SKM-1 treated with dmso at 0.1 percent for 144 hours (cell line): ENCODE measurements at regions not wholly inside any gene's neighbourhood (a gene's known extent, or its start where the extent isn't known, plus 50 kb on each side); places are given as distances from the start of the nearest gene placed in this dataset.
"Not testable (repeated sequence)": the region's sequence is repeated elsewhere in the genome, so short reads cannot be mapped to it uniquely, and the experiment has no call there.

Source experiments
- DNase-seq: peaks from one replicate; lab custom pipeline; 2025; ENCODE audit not compliant: unreplicated experiment; lab: John Stamatoyannopoulos, UW

DNA sequence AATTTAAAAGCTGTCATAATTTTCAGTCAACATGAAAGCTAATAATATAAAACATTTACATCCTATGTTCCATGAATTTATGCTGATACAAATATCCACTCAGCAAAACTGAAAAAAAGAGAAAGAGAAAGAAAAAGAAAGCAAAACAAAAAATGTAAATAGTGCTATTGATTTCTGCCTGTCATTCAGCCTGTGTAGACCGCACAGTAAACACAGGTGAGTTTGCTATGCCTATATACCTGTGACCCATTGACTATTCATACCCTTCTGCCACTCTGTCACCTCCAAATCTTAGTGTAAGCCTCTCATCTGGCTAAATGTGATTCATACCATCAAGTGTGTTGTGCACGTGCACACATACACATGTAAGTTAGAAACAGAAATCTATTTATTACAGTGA, 359.0 kb upstream of the RORB start:
- no peak for DNase-seq

DNA sequence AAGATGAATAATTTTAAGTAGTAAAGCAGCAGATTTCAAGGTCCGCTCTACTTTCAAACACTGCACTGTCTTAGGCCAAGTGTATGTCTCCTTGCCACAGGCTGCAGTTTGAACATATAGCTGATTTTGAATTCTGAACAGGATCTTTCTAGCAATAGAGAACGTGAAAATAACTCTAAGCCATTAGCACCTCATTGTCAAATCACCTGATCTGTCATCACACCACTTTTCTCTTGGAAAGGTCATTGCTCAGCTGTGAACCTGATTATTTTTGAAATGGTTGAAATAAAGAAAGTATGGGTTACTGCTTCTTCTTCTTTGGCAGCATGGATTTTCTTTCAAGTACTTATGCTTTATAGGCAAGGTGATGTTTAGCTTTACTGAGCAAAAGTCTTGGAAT, 357.0 kb upstream of the RORB start:
- DNase-seq, result no peak

DNA sequence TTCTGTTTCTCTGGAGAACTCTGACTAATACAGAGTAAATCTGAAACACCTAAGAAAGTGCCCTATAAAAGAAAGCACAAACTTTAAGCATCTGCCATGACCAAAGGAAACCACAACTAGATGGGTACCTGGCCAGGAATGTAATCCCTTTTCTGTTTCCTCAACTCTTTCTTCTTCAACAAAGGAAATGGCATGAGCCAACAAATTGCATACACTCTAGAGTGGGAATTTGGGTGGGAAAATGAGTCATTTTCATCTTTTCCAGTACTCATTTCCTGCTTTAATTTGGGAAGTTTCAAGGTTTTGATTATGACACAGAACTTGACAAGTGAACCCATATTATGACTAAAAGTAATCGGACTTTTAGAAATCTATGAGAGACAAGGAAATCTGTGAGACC, 349.2 kb upstream of the RORB start:
- no peak for DNase-seq

DNA sequence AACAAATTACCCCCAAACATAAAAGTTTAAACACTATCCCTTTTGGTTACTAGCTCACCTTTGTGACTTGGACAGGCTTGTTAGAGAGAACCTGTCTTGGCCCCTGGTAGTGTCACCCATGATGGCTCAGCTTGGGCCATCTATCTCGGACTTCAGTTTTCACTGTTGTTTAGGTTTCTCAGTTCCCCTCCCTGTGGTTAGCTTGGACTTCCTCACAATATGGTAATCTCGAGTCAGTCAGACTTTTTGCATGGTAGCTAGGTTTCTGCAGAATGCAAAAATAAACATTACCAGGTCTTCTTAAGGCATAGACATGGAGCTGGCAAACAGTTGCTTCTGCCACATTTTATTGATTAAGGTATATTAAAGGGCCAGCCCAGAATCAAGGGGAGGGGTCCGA, 324.3 kb upstream of the RORB start:
- DNase-seq, result no peak

DNA sequence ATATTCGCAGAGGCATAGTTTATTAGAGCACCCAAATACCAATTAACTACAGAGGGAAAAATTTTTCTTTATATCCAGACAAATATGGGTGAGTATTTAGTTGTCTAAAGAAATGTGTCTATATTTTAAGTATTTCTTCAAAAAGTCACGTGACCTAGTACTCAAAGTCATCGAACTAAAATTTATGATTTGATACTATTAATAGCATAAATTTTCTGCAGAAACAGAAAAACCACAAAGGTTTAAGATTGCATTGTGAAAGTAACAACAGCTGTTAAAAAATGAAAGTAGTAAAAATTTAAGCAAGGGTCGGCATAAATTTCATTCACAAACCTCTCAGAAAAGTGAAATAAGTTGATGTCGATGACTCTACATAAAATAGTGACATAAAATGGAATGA, 323.9 kb upstream of the RORB start:
- DNase-seq, result no peak

DNA sequence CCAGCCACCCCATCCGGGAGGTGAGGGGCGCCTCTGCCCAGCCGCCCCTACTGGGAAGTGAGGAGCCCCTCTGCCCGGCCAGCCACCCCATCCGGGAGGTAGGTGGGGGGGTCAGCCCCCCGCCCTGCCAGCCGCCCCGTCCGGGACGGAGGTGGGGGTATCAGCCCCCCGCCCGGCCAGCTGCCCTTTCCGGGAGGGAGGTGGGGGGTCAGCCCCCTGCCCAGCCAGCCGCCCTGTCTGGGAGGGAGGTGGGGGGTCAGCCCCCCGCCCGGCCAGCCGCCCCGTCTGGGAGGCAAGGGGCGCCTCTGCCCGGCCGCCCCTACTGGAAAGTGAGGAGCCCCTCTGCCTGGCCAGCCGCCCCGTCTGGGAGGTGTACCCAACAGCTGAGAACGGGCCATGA, 299.4 kb upstream of the RORB start:
- DNase-seq, result not testable (repeated sequence)

DNA sequence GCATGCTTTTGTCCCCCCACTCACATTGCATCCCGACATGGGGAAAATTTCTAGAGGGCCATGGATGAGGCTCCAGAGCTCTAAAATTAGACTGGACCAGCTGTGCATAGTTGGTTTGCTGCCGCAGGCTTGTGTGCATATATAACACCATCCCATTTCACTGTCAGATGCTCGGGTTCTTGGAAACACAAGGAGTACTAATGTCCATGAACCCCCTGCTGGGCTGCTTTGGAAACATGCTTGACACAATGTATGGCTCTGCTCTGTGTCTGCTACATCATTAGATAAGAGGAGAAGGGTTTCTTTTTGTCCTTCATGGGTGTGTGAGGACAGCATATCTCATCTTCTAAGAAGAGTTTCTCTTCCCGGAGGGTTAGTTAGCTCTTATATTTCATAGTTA, 292.1 kb upstream of the RORB start:
- DNase-seq, result no peak

DNA sequence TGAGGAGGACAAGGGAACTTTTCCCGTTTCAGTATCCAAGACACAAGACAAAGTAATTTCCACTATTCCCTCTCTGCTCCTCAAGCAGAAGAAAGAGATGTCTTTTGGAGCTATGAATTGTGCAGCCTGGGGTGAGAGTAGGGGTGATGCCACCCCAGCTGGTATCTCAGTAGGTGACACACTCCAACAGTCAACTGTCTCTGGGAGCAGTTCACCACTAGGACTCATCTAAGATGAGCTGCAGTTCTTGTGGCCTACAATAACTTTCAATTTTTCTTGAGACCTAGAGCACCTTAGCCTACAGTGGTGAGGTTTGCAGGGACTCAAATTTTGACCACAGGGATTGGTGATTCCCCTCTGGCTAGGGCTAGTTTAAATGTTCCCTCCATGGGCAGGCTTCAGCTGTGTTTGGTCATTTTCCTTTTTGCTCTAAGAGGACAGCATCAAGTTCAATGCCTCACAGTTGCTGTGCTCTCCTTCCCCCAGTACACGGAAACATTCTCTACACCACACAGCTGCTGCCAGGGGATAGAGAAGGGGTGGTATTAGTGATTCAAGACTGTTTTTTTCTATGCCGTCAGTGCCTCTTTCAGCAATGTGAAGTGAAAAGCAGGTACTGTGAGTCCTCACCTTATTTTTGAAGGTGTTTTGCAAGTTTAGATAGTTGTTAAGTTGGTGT, 278.6 kb upstream of the RORB start:
- no peak for DNase-seq

DNA sequence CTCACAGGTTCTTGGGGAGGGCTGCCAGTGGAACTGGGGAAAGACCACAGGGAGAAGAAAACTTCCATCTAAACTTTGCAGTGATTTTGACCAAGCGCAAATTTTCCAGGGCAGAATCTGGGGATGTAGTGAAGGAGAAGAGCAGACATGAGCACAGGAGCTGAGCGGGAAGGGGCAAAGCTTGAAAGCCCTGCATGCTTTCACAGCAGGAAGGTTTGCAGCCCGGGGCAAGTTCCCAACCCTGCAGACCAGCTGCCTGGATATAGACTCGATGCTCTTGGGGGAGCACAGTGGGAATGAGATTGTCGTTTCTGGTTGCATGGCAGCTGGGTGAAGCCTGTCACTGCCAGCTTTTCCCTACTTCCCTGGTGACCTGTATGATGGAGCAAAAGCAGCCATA, 276.8 kb upstream of the RORB start:
- no peak for DNase-seq

DNA sequence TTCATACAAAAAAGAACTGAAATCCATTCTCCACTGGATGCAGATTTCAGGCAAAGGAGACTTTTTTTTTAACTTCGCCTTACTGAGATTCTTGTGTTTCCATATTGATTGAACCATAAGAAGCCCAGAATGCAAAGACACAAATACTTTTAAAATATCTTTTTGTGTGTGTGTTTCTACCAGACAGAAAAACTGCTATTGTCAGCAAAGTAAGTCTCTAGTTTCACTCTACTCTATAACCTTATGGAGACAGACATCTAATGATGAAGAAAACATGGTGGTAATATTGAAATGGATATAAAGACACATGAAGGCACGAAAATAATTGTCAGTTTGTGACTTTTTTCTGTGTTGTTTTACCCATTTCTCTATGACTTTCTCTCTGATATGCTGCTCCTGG, 260.3 kb upstream of the RORB start:
- no peak for DNase-seq

DNA sequence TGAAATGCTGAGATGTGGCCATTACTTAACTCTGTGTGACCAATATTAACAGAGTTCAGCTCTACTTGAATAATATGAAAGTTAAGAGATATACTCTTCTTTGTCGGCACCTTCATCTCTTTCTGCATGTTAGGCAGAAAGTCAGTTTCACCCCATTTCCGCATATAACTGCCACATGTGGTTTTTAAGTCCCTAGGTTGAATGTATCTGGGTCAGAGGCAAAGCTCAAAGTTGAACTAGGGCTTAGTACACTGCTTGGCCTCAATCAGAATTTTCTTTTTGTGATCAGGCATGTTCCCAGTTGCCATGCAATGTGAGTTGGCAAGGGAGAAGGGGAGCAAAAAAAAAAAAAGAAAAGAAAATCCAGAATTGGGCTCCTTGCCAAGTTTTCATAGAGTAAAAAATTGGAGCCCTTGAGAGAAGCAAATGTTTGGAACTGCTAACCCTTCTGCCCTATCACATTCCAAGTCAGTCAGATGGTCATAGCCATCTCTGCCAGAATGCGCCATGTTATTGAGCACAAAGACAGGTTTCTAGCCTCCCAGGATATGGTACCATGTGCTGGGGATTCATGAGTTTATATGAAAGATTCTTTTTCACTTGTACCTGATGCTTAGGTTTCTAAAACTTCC, 251.2 kb upstream of the RORB start:
- DNase-seq, result no peak

DNA sequence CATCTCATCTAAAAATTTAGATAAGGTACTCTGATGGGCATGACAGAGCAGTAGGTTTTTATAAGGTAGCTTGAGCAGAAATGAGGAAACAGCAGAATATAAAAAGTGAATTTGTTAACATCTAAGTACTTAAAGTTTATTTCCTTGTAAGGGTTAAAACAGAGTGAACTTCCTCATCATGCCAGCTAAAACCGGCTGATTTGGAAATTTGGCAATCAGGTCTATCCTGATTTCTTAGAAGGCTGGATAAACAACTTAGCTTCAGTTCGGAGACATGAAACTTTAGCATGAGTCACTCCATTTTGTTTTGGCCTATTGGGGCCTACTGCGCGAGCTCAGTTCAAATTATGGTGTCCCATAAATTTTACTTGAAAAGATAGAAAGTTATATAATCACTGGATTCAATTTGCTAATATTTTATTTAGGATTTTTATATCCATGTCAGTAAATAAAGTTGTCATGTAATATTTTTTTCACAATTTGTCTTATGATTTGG, 241.6 kb upstream of the RORB start:
- no peak for DNase-seq

DNA sequence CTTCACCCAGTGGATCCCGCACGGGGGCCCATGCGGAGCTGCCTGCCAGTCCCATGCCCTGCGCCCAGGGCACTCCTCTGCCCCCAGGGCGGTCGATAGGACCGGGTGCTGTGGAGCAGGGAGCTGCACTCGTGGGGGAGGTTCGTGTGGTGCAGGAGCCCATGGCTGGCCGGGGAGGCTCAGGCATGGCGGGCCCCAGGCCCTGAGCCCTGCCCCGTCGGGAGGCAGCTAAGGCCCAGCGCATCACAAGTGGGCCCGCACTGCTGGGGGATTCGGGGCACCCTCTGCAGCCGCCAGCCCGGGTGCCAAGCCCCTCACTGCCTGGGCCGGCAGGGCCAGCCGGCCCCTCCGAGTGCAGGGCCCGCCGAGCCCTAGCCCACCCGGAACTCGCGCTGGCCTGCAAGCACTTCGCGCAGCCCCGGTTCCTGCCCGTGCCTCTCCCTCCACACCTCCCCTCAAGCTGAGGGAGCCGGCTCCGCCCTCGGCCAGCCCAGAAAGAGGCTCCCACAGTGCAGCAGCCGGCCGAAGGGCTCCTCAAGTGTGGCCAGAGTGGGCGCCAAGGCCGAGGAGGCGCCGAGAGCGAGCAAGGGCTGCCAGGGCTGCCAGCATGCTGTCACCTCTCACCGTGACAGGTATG, 221.1 kb upstream of the RORB start:
- DNase-seq, result no peak

DNA sequence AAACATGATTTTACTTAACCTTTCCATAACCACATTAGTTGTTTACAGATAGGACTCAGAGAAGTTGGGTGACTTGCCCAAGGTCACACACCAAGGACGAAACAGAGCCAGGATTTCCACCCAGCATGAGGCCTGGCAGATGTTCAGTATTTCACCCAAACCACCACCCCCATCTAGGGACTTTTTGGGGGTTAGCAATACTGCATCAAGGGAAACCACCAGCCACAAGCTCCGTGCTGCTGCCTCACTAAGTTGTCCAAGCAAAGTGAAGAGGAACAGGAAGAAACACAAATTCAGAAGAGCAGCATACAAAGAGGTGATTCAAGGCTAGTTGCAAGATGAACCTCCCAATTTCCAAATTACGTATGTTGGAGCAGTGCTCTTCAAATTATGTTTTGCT, 219.6 kb upstream of the RORB start:
- DNase-seq, result no peak

DNA sequence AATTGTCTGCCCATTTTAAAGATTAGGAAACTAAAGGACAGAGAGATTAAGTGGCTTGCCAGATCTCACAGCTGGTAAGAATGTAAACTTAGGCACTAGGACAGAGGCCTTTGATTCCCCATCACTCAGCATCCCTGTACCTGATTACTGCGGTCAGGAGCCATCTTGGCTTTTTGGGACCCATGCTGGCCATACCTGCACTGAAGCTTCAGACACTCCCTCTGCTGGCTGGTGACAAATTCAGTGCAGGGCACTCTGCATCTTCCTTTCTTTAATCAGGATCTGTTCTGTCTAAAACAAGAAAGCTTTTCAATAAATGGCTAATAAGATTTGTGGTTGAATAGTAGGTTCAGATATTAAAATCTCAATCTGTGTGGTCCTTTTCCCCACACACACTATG, 215.5 kb upstream of the RORB start:
- no peak for DNase-seq

DNA sequence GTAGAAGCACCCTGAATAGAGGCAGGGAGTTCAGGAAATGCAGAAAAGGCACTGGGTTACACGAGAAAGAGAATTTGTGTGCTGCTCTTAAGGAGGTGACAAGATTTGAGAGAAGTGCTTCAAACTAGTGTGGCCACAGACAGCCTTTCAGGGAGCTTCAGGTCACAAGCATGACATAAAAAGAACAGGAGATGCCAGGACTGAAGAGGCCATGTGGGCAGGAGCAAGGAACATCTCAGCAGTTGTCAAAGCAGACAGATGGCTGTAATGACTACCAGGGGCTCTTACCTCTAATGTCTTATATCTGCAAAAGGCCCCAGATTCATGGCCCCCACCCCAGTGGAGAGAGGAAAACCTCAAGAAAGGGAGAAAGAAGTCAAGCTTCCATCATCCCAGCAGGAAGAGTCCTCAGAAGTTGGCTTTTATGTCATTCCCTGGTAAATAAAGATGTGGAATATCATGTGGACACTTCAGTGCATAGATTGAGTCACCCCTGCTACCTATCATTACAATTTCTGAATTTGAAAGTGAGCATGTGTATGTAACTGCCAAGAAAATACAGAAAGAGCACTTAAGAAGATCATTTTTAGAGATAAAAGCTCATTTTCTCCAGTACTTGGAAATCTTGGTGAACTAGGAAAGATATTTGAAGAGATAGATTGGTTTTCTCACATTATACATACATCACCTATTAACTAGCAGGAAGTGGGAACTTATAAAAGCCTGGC, 214.4 kb upstream of the RORB start:
- no peak for DNase-seq

DNA sequence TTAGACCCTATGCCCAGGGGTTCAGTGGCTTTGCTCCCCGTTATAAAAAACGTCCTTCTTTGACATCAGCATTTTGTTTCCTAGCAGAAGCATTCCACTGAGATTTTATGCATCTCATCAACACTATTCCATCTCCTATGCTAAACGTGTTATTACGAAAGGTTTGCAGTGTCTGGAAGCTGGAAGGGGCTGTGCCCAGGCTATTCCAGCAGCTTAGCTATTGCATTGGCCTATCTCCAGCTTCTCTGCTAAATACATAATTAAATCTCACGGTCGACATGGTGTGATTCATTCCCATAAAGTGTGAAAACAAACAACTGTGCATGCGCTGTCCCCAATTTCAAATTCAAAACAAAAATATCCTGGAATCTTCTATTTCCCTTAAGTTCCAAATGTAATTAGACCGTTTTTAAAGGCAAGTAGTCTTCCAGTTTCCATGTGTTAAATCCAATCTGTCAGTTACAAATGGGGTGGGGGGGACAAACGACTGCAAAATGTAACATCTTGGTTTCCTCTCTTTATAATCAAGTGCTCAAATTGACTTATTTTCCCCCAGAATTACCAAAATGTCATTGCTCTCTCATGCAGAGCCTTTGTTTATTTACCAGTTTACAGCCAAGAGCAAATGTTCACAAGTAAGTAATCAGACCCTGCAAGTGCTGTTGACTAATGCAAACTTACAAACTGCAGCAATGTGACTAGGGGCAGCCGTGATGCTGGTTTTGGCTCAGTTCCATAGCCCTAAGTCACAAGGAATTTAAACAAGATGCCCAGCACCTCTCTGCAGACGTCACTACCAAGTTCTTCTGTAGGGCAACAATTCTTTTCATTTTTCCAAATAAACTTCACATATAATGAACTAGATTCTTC, 212.3 kb upstream of the RORB start:
- DNase-seq, result no peak

DNA sequence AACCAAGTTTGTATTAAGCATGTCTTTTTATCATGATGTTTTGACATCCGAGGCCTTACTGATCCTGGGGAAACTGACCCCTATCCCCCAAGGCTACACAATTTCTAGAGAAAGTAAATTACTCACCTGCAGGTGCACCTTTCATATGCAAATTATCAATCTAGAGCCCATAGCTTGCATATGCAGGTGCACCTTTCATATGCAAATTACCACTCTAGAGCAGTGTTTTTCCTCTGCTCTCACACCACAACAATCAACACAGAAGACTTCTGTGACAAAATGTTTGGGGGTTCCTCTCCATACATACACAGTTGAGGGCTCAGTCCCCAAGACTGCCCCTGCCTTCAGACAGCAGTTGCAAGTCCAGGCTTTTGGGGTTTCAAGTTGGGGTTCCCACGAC, 203.7 kb upstream of the RORB start:
- no peak for DNase-seq

DNA sequence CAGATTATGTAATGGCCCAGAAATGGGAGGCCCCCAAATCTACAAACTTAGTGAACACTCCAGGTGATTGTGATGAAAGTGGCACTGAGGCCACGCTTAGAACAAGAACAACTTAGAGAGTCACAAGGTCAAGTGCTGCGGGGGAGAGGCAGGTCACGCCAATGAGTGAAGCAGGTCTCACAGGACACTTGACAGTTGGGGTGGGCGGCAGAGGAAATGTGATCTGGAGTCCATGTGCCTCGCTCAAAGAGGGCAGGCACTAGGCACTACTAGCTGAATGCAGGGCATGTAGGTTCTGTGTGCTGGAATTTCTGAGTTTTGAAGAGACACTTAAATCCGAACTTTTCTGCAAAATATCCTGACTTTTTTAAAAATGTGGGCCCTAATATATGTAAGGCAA, 193.2 kb upstream of the RORB start:
- no peak for DNase-seq

DNA sequence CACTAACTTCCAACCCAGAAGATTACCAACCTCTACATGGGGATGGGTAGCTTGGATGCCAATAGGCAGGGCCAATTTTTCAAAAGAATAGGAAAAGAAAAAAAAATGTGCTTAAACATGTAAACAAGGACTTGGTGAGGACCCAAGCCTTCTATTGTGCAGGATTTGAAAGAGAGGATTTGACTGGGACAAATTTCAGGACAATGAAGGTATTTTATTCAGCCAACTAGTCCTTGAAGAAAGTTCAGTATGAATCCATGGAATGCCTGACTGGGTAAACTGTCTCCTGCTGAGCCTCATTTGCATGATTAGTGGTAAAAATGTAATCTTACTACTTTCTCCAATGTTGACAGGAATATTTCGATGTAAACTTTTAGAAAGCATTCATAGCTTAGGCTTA, 192.5 kb upstream of the RORB start:
- DNase-seq, result no peak

DNA sequence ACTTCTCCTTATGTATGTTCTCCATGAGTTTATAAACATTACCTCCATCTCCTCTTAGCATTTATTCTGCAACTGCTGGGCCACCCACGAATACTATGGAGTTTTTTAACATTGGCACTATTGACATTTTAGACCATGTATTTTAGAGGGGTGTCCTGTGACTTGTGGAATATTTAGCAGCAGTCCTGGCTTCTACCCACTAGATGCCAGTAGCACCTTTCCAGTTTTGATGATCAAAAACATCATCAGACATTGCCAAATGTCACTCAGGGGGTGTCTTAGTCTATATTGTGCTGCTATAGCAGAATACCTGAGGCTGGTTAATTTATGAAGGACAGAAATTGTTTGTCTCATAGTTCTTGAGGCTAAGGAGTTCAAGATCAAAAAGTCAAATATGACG, 187.5 kb upstream of the RORB start:
- no peak for DNase-seq
